ACC112 (cell line): ENCODE measurements at regions not wholly inside any gene's neighbourhood (a gene's known extent, or its start where the extent isn't known, plus 50 kb on each side); places are given as distances from the start of the nearest gene placed in this dataset.
"Not testable (repeated sequence)": the region's sequence is repeated elsewhere in the genome, so short reads cannot be mapped to it uniquely, and the experiment has no call there.

Experiments used
- H2AFZ ChIP-seq: fragments of 200-600 bp; sonication (generic); one replicate; pipeline ENCODE4 v1.6.0; 2017; ENCODE audit warnings: antibody characterized with exemption, low read length; ENCODE audit not compliant: unreplicated experiment
- H3K27ac ChIP-seq: fragments of 200-600 bp; sonication (generic); 2 replicates; pipeline ENCODE4 v1.5.1; 2014; ENCODE audit warnings: low read depth, mild to moderate bottlenecking, antibody characterized with exemption, low read length, moderate library complexity
- H3K27me3 ChIP-seq: fragments of 200-600 bp; sonication (generic); 2 replicates; pipeline ENCODE4 v1.6.1; 2014; ENCODE audit warnings: mild to moderate bottlenecking, antibody characterized with exemption, low read length, moderate library complexity, mixed read lengths; ENCODE audit not compliant: insufficient read depth
- H3K36me3 ChIP-seq: fragments of 200-600 bp; sonication (generic); 2 replicates; pipeline ENCODE4 v1.6.1; 2016; ENCODE audit warnings: mild to moderate bottlenecking, antibody characterized with exemption, low read length, moderate library complexity, mixed read lengths; ENCODE audit not compliant: insufficient read depth
- H3K4me1 ChIP-seq: fragments of 200-600 bp; sonication (generic); one replicate; pipeline ENCODE4 v1.6.1; 2016; ENCODE audit warnings: low read length, mixed read lengths; ENCODE audit not compliant: insufficient read depth, unreplicated experiment, control insufficient read depth
- H3K4me3 ChIP-seq: fragments of 200-600 bp; sonication (generic); 2 replicates; pipeline ENCODE4 v1.5.1; 2014; ENCODE audit warnings: mild to moderate bottlenecking, low read depth, low read length
- H3K79me2 ChIP-seq: fragments of 200-600 bp; sonication (generic); one replicate; pipeline ENCODE4 v1.6.0; 2016; ENCODE audit warnings: low read length; ENCODE audit not compliant: control insufficient read depth, unreplicated experiment, insufficient read depth

- no peak overlapping the region for H3K27ac ChIP-seq
- H3K36me3 ChIP-seq, result no peaks in the 10 kb centered on the region
- H3K4me3 ChIP-seq, result no peak overlapping the region
- H3K4me1 ChIP-seq, result peaks cover 16% of the 10 kb centered on the region
- H3K79me2 ChIP-seq, result no peaks in the 10 kb centered on the region
- H3K27me3 ChIP-seq, result no peaks in the 10 kb centered on the region
- H2AFZ ChIP-seq, result no peak overlapping the region
These were observed 73.3 kb upstream of the RALGPS2 start for GRCh38 chr1:178651742-178652141.

- Histone ChIP-seq H3K4me1 (peaks cover 16% of the 10 kb centered on the region), H3K27ac (no peak overlapping the region), H3K79me2 (no peaks in the 10 kb centered on the region), H3K27me3 (no peaks in the 10 kb centered on the region), H2AFZ (no peak overlapping the region), H3K36me3 (no peaks in the 10 kb centered on the region), H3K4me3 (no peak overlapping the region)
These were observed 72.2 kb upstream of the RALGPS2 start for GRCh38 chr1:178652506-178653490.

GRCh38 chr1:178659789-178660208 is 65.2 kb upstream of the RALGPS2 start:
- Histone ChIP-seq H2AFZ (no peak overlapping the region), H3K36me3 (no peaks in the 10 kb centered on the region), H3K4me3 (no peak overlapping the region), H3K27ac (no peak overlapping the region), H3K79me2 (no peaks in the 10 kb centered on the region), H3K27me3 (no peaks in the 10 kb centered on the region), H3K4me1 (no peaks in the 10 kb centered on the region)

GRCh38 chr1:178660461-178660860 is 64.6 kb upstream of the RALGPS2 start:
- H3K36me3 ChIP-seq, result no peaks in the 10 kb centered on the region
- H3K4me3 ChIP-seq, result no peak overlapping the region
- H3K27me3 ChIP-seq, result no peaks in the 10 kb centered on the region
- no peaks in the 10 kb centered on the region for H3K4me1 ChIP-seq
- H2AFZ ChIP-seq, result no peak overlapping the region
- H3K79me2 ChIP-seq, result no peaks in the 10 kb centered on the region
- no peak overlapping the region for H3K27ac ChIP-seq

GRCh38 chr1:178664278-178664677 is 60.8 kb upstream of the RALGPS2 start:
- no peaks in the 10 kb centered on the region for H3K79me2 ChIP-seq

GRCh38 chr1:178665579-178665978 is 59.5 kb upstream of the RALGPS2 start:
- Histone ChIP-seq H3K27ac (no peak overlapping the region), H3K36me3 (no peaks in the 10 kb centered on the region), H2AFZ (no peak overlapping the region), H3K4me3 (no peak overlapping the region), H3K79me2 (no peaks in the 10 kb centered on the region), H3K4me1 (no peaks in the 10 kb centered on the region), H3K27me3 (no peaks in the 10 kb centered on the region)

More at GRCh38 chr1:178664278-178664677, 60.8 kb upstream of the RALGPS2 start:
- Histone ChIP-seq H3K27ac (no peak overlapping the region), H3K4me1 (no peaks in the 10 kb centered on the region), H3K4me3 (no peak overlapping the region), H2AFZ (no peak overlapping the region), H3K27me3 (no peaks in the 10 kb centered on the region), H3K36me3 (no peaks in the 10 kb centered on the region)

GRCh38 chr1:178666891-178667290 is 58.2 kb upstream of the RALGPS2 start:
- not testable (repeated sequence) for H3K4me3 ChIP-seq, H3K79me2 ChIP-seq, H3K27me3 ChIP-seq, H2AFZ ChIP-seq, H3K27ac ChIP-seq, H3K4me1 ChIP-seq, H3K36me3 ChIP-seq

- Histone ChIP-seq H3K36me3 (no peaks in the 10 kb centered on the region), H3K27ac (no peak overlapping the region), H3K79me2 (no peaks in the 10 kb centered on the region), H2AFZ (no peak overlapping the region), H3K27me3 (no peaks in the 10 kb centered on the region), H3K4me3 (no peak overlapping the region), H3K4me1 (no peaks in the 10 kb centered on the region)
These were observed 52.6 kb upstream of the RALGPS2 start for GRCh38 chr1:178672434-178672833.

GRCh38 chr1:178674559-178674958 is 50.5 kb upstream of the RALGPS2 start:
- H3K36me3 ChIP-seq, H3K27ac ChIP-seq, H2AFZ ChIP-seq, H3K79me2 ChIP-seq, H3K4me3 ChIP-seq, H3K27me3 ChIP-seq, H3K4me1 ChIP-seq: not testable (repeated sequence)
